NCI-H187 treated with DMSO at 0.1 percent for 48 hours (cell line): ENCODE measurements at regions not wholly inside any gene's neighbourhood (a gene's known extent, or its start where the extent isn't known, plus 50 kb on each side); places are given as distances from the start of the nearest gene placed in this dataset.
"Not testable (repeated sequence)": the region's sequence is repeated elsewhere in the genome, so short reads cannot be mapped to it uniquely, and the experiment has no call there.

Experiments used
- DNase-seq: peaks from one replicate; lab custom pipeline; 2025; lab: John Stamatoyannopoulos, UW

DNA sequence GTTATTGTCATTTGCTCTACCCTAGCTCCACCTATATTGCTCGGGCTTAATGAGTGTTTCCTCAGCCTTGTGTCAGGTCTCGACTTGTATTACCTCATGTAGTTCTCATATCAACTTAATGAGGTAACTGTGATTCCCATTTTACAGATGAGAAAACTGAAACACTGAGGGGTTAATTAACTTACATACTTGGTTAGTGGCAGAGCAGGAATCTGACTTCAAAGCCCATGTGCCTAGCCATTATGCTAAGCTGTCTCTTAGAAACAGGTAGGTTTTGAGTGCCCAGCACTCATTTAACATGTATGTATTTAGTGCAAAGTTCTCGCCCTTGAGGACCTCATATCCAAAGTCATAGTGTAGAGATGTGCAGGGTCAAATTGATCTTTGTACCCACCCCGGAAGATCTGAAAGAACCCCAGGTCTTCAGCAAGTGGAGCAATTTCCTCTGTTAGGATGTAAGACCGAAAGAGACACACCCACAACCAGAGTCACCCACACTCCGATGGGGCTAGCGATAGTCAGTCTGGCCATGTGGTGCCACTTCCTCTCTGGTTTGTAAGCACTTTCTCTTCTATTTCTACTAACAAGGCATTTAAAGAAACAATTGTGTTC is 121.0 kb upstream of the SLC39A10 start:
- DNase-seq, result no peak

DNA sequence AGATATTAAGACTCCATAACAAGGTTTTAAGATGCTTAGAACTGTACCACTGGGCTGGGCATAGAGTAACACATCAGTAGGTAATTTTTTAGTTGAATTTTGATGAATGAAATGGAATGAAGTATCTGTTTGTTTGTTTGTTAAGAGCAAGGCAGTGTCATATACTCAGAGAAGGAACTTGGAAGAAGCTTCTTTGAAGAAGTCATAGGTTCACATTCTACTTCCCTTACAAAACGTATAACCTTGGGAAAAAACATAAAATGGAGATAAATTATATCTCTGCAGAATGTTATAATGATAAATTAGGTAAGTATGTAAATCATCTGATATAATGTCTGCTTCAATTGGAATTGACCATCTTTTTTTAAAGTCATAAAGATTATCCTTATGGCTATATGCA is 122.1 kb upstream of the SLC39A10 start:
- no peak for DNase-seq

DNA sequence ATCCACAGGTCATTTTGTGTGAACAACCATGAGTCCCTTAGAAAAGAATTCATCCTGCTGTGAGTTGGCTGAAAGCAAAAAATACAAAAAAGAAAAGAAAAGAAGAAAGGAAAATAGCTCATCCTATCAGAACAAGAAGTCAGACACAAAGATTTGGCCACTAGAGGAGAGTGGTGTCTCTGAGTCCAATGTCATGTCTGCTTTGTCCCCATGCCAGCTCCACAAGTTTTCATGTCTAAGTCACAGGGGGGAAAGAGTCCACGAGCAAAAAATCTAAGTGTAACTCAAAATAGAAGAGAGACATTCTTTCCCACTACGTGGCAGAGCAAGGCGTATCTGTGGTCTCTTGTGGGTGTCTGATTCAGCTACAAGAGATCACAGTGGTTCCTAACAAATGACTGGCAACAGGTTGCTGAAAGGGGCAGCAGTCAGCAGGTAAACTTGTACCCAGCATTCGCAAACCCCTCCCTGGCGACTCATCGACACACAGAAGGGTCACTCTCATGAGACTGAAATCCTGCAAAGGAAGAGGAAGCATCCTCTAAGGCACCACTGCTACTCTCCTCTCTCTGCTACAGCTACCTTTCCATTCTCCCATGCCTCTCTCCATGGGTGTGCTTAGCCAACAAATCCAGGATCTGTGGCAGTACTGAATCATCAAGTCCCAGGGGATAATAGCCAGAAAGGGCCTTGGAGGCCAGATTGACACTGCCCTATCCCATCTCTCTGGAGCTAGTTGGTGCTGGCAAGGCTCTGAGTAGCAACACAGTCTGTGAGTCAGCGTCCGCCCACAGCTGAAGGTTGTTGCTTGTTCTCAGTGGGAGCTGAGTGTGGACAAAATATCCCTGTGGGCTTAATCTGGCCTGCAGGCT is 123.0 kb upstream of the SLC39A10 start:
- DNase-seq, result no peak

DNA sequence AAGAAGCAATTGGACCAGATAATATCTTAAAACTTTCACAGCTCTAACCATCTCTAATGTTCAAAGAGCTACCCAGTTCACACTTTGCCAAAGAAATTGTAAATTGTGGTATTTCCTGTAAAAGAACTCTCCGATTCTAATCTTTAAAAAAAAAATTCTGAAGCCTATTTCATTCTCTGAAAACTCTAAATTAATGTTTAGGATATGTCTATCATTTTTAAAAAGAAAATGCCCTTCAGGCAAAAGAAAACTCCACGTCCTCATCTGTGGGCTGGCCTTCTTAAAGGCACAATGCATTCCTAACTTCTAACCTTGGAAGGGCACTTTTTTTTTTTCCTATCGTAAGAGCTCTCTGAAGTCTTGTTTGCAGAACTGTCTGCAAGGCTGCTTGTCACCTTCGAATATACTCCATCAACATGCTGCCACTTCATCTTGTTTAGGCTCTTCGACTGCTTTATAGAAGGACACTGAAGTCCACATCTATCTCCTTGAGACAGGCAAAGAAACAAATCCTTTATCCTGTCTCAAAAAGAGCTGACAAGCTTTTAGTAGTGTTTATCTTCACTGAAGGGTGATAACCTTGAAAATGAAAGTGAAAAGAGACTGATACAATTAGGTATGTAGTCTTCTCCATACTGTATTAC is 124.3 kb upstream of the SLC39A10 start:
- no peak for DNase-seq

DNA sequence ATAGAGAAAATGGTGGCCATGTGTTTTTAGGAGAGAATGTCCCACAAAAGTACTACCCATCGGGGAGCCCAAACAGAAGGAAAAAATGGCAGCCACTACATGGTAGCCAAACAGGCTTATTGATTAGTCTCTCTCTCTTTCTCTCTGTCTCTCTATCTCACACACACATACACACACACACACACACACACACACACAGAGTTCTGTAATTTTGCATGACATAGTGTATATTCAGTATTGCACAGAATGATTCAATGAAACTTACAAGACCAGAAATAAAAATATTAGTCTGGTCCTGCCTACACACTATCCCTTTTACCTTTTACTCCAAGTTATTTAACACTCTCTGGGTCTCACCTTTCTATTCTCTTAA is 124.8 kb upstream of the SLC39A10 start:
- no peak for DNase-seq

DNA sequence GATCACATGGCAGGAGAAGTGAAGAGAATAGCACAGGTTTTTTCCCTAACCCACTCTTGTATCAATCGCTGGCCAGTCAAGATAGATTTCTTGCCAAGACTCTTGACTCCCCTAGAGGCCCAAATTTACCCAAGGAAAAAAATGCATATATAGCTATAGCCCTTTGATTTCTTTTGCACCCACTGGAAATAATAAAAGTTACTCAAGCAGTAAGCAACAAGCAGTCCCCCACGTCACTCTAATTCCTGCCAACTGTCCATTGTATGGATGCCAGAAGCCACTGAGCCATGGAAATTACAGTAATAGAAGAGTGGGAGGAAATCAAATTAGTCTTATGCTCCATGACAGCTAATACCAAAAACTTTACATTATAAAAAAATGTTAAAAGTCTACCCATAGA is 125.3 kb upstream of the SLC39A10 start:
- DNase-seq, result no peak

DNA sequence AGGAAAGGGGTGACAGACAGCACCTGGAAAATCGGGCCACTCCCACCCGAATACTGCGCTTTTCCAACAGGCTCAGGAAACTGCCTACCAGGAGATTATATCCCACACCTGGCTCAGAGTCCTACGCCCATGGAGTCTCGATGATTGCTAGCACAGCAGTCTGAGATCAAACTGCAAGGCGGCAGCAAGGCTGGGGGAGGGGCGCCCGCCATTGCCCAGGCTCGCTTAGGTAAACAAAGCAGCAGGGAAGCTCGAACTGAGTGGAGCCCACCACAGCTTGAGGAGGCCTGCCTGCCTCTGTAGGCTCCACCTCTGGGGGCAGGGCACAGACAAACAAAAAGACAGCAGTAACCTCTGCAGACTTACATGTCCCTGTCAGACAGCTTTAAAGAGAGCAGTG is 133.8 kb upstream of the SLC39A10 start:
- DNase-seq, result not testable (repeated sequence)

DNA sequence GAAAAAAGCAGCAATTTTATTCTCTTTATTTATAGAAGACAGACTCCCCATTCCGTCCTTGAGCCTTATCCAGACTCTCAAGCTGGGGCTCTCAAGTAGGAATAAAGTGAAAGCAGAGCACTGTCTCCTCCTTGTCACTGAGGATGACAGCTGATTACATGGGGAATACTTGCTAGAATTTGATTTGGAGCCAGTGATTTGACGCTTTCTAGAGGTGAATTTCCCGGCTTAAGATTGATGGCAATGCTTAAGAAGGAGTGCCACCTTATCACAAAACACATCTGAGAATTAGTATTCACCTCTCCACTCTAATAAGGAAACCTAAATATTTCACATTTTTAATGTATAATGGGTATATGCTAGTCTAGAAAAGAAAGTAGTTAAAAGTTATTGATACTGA is 135.4 kb upstream of the SLC39A10 start:
- no peak for DNase-seq

DNA sequence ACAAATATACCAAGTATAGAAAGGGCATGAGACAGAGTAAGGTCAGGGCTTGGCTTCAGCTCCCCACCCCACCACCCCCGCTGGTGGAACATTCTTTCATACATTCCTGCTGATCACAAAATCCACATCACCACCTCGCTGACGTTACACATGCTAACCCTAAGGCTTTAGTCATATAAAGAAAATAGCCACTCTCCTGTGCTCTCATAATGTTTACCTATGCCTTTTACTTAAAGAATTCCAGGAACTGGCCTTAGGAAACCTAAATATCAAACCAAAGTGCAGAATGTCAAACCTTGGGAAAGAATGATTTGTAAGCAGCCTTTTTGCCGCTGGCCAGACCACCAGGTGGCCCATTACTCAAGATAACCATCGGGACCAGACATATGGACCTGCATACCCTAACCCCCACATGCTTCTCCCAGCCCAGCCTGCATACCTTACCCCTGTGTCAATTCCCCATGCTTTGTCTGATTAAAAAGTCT is 136.3 kb upstream of the SLC39A10 start:
- DNase-seq, result no peak

DNA sequence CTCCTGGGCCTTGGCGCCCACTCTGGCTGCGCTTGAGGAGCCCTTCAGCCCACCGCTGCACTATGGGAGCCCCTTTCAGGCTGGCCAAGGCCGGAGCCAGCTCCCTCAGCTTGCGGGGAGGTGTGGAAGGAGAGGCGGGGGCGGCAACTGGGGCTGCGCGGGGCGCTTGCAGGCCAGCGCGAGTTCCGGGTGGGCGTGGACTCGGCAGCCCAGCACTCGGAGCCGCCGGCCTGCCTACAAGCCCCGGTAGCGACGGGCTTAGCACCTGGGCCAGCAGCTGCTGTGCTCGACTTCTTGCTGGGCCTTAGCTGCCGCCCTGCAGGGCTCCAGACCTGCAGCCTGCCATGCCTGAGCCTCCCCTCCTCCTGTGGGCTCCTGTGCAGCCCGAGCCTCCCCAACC is 141.5 kb upstream of the SLC39A10 start:
- no peak for DNase-seq

DNA sequence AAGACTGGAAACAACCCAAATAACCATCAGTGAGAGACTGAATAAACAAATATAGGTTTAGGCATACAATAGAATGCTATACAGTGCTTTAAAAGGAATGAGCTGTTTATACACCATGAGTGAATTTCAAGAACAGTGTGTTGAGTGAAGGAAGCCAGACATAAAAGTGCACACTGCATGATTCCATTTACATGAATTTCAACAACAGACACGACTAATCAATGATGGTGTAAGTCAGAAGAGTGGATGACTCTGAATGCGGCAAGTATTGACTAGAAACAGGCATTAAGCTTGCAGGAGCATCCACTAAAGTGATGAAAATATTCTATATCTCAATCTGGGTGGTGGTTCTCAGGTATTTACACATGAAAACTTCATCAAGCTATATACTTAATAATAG is 142.7 kb upstream of the SLC39A10 start:
- DNase-seq, result no peak

DNA sequence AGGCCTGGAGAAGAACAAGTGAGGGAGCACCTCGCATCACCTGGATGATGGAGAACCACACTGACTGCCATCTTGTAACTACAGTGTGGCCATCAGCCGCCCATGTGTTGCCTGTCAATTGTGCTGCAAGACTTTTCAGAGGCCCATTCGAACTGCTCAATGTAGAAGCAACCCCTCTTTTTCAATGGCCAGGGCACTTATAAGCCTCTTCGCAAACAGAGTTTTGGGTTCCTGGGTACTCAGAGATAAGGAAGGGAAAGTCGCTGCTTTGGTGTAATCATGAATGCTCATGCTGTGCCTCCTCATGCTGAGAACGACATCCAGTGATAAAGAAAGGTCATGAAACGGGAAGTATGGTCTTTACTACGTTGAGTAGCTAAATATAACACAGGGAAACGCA is 143.9 kb upstream of the SLC39A10 start:
- no peak for DNase-seq

DNA sequence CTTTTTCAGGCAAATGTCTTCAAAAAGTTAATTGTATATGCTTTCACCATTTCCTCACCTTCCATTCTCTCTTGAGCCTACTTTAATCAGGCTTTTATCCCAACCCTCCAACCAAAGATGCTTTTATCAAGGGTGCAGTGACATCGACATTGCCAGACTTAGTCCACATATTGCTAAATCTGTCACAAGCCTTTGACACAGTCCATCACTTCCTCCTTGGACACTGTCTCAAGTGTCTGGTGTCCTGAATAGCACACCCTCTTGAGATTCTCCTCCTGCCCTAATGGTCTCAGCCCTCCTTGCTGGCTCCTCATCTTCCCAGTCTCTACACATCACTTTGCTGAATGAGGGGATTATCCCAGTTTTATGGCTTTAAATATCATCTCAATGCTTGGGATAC is 147.5 kb upstream of the SLC39A10 start:
- DNase-seq, result no peak

DNA sequence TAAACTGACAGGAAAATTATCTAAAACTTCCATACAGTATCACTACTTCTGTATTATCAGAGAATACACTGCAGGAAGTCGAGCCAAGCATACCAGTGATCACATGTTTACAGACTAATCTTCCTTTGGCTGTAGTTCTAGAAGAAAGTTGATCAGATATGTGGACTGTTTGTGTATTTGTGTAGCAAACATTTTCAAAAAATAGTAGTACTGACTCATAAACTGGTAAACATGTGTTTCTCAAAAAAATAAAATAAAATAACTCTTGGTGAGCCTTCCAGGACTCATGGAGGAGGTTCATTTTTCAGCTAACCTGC is 148.9 kb upstream of the SLC39A10 start:
- DNase-seq, result no peak

DNA sequence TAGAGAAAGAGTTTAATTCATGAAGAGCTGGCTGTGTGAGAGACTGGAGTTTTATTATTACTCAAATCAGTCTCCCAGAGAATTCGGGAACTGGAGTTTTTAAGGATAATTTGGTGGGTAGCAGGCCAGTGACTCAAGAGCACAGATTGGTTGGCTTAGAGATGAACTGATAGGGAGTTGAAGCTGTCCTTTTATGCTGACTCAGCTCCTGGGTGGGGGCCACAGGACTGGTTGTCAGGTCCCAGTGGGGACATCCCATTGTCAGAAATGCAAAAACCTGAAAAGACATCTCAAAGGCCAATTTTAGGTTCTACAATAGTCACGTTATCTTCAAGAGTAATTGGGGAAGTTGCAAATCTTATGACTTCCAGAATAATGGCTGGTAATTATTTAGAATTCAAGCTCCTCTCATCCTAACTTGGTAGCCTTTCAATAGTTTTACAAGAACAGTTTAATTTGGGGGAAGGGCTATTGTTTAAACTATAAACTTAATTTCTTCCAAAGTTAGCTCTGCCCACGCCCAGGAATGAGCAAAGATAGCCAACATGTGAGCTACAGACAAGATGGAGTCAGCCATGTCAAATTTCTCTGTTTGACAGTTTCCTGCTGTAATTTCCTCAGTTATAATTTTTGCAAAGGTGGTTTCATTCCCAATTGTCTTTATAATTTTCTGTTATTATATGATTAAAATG is 149.4 kb upstream of the SLC39A10 start:
- no peak for DNase-seq

DNA sequence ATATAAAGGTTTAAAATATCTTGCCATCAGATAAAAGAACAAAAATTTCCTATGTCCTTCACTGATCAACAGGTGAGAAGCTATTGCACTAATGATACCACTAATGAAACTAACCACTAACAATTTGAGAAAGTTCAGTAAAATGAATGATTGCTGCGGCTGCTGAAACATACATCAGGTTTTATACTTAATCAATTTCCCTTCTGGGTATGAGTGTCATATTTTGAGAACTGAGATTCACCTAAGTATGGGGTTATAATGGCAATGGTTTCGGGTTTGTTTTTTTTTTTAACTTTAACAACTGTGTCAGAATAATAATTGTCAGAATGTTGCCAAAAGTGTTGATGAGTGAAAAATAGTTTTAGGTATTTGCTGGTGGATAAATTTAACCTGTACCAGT is 151.3 kb upstream of the SLC39A10 start:
- DNase-seq, result no peak

DNA sequence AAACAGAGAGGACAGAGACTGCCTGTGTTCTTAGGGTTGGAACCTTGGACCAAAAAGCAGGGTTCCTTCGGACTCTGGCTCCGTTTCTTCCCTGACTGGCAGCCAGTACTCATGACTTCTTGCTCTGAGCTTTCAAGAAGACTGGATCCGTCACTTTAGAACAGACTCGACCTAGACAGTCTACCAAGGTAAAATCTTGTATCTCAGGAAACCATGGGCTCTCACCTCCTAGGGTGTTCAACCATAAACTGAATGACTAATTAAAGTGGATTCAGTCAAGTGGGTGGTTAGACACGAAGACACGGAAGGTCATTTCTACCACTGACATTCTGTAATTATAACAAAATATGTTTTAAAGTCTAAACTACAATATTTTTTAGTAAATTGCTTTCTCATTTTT is 153.8 kb upstream of the SLC39A10 start:
- DNase-seq, result no peak

DNA sequence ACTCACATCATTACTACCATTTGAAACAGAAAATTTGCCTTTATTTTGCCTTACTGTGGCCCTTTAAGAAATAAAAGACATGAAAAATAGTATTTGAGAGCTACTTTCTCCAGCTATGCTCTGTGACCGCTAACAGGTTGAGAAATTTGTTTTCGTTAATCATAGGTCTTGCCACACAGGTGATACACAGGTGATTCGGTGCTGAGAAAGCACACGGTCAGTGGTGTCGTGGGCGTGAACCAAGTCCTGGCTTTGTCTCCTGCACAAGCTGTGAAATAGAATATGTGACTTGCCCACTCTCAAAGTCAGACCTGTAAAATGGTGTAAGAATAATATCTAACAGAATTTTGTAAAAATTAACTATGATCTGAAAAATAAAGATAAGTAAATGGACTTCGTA is 155.3 kb upstream of the SLC39A10 start:
- no peak for DNase-seq

DNA sequence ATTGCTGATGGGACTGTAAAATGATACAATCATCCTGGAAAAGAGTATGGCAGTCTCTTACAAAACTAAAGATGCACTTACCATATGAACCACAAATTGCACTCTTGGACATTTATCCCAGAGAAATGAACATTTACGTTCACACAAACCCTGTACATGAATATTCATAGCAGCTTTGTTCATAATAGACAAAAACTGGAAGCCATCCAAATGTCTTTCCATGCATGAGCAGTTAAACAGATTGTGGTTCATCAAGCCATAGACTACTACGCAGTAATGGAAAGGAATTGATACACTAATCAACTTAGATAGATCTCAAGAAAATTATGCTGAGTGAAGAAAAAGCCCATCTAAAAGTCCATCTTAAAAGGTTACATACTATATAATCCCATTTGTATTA is 156.1 kb upstream of the SLC39A10 start:
- no peak for DNase-seq

DNA sequence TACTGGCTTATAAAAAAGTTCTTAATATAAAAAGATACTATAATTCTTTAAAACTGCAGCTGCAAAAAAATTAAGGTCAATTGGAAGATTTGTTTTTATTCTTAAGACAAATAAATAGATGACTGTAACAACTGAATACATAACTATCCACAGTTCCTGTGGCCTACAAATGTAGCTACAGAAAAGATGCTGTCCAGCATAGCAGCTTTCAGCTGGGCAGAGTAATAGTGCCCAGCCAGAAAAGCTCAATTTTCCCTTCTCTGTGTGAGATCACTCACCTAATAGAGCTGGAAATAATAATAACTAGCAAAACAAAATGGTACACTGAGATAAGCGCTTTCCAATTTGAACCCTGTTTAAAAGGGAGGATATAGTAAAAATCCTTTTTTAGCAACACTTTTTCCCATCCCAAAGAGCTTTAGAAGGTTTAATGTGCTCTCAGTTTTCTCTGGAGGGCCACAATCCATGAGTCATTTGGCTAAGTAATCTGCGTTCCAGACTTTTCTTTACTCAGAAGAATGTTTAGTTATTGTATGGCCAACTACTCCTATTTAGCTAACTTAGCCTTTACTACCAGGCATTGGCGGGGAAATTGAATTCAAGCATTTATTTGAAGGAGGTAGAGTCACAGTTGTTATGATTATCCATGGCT is 158.1 kb upstream of the SLC39A10 start:
- no peak for DNase-seq

DNA sequence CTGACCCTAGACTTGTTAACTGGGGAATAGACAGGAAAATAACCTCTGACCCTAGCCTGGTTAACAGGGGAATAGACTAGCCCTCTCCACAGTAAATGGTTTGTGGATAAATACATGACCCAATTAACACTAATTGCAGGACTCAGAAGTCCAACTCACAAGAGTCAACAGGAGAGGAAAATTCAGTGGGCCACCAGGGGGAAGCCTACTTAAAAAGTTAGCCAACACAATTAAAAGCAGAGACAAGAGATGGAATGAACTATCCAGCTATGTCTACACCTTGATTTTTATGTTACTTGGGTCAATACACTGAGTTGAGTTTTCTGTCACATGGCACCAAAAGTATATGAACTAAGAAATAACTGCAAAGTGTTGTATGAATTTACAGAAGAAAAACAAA is 158.8 kb upstream of the SLC39A10 start:
- no peak for DNase-seq

DNA sequence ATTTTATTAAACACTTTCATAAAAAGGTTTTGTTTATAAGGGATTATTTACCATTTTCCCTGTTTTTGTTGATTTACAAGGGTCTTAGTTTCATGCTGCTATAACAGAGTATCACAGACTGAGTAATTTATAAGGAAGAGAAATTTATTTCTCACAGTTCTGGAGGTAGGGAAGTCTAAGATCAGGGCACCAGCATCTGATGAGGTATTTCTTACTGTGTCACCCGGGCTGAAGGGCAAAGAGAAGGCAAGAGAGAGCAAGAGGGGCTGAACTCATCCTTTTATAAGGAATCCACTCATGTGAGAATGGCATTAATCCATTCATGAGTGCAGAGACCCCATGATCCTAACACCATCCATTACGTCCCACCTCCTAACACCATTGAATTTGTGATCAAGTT is 160.0 kb upstream of the SLC39A10 start:
- no peak for DNase-seq
